Smooth muscle cell (in vitro differentiated cells): ENCODE measurements at regions not wholly inside any gene's neighbourhood (a gene's known extent, or its start where the extent isn't known, plus 50 kb on each side); places are given as distances from the start of the nearest gene placed in this dataset.

ENCODE experiments used
- DNase-seq: peaks from one replicate; lab custom pipeline; 2025; ENCODE audit not compliant: unreplicated experiment; lab: John Stamatoyannopoulos, UW
- H2AFZ ChIP-seq: fragments of 200-600 bp; sonication (generic); 2 replicates; pipeline ENCODE4 v1.6.0; 2016; ENCODE audit warnings: antibody characterized with exemption, low read depth, mild to moderate bottlenecking
- H3F3A ChIP-seq: fragments of 200-600 bp; sonication (generic); 2 replicates; pipeline ENCODE4 v1.6.0; 2017; ENCODE audit warnings: antibody characterized with exemption, low read depth
- H3K27ac ChIP-seq: fragments of 200-600 bp; sonication (generic); 2 replicates; pipeline ENCODE4 v1.5.1; 2016; ENCODE audit warnings: low read depth, mild to moderate bottlenecking
- H3K27me3 ChIP-seq: fragments of 200-600 bp; sonication (generic); 2 replicates; pipeline ENCODE4 v1.6.1; 2016; ENCODE audit warnings: low read depth, mild to moderate bottlenecking
- H3K36me3 ChIP-seq: fragments of 200-600 bp; sonication (generic); 2 replicates; pipeline ENCODE4 v1.5.1; 2016; ENCODE audit warnings: low read depth
- H3K4me1 ChIP-seq: fragments of 200-600 bp; sonication (generic); 2 replicates; pipeline ENCODE4 v1.5.1; 2016; ENCODE audit warnings: low read depth
- H3K4me2 ChIP-seq: fragments of 200-600 bp; sonication (generic); 2 replicates; pipeline ENCODE4 v1.6.0; 2016; ENCODE audit warnings: mild to moderate bottlenecking
- H3K4me3 ChIP-seq: fragments of 200-600 bp; sonication (generic); 2 replicates; pipeline ENCODE4 v1.5.1; 2016; ENCODE audit warnings: mild to moderate bottlenecking
- H3K79me2 ChIP-seq: fragments of 200-600 bp; sonication (generic); 2 replicates; pipeline ENCODE4 v1.6.0; 2016; ENCODE audit warnings: low read depth, mild to moderate bottlenecking
- H3K9ac ChIP-seq: fragments of 200-600 bp; sonication (generic); 2 replicates; pipeline ENCODE4 v1.6.0; 2016; ENCODE audit warnings: low read depth
- H3K9me3 ChIP-seq: fragments of 200-600 bp; sonication (generic); replicated peaks from 2 replicates; pipeline ENCODE4 v1.5.1; 2016; ENCODE audit warnings: low read depth
- H4K20me1 ChIP-seq: fragments of 200-600 bp; sonication (generic); 2 replicates; pipeline ENCODE4 v1.6.0; 2016; ENCODE audit warnings: low read depth
- WGBS: methylation state at CpG from one replicate; pipeline ENCODE4 v1.1.7; 2016; ENCODE audit warnings: low lambda C conversion rate; 5-methylcytosine and 5-hydroxymethylcytosine counted together
- TF ChIP-seq, protein P1 (sequence below): fragments of 200-600 bp; sonication (generic); IDR thresholded peaks from 2 replicates; pipeline ENCODE4 v1.5.1; 2017; ENCODE audit warnings: borderline replicate concordance, mild to moderate bottlenecking, antibody characterized with exemption; ENCODE audit not compliant: insufficient read depth, poor library complexity, severe bottlenecking

DNA sequence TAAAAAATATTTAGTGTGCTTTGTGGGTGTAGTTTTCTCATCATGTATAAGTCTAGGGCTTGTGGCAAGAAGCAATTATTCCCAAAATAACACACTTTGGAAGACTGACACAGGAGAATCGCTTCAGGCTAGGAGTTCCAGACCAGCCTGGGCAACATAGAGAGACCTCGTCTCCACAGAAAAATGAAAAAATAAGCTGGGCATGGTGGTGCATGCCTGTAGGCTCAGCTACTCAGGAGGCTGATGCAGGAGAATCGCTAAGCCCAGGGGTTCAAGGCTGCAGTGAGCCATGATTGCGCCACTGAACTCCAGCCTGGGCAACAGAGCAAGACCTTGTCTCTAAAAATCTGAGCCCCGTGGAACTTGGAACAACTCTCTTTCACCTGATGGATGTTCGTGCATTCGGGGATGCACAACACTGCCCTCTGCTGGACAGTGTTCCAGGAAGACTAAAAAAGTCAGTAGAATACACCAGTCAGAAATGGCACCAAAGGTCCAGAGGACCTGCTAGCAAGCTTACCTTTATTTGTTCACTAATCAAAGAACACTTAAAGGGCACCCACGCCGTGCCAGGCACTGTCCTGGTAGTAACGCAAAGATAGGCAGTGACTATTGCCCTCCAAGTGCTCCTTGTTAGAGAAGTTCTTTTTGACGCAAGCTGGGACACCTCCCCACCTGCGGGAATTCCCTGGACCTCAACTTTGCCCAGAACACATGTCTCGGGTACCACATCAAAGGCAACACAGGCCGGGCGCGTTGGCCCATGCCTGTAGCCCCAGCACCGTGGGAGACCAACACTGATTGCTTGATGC, 81.9 kb upstream of the CALN1 start:
- Histone ChIP-seq H4K20me1 (no peaks in the 10 kb centered on the region), H3K79me2 (no peaks in the 10 kb centered on the region), H3K9me3 (no peaks in the 10 kb centered on the region), H3K36me3 (no peaks in the 10 kb centered on the region), H3K4me1 (no peaks in the 10 kb centered on the region), H3K9ac (no peak overlapping the region), H3K27me3 (peaks cover 18% of the 10 kb centered on the region), H3K27ac (no peak overlapping the region), H3K4me3 (no peak overlapping the region), H3F3A (no peaks in the 10 kb centered on the region), H3K4me2 (no peak overlapping the region), H2AFZ (no peak overlapping the region)
- WGBS: 56% methylated on average over 17 of the region's 17 CpGs
- DNase-seq: peak; percentile 17
- TF ChIP-seq, protein P1, sequence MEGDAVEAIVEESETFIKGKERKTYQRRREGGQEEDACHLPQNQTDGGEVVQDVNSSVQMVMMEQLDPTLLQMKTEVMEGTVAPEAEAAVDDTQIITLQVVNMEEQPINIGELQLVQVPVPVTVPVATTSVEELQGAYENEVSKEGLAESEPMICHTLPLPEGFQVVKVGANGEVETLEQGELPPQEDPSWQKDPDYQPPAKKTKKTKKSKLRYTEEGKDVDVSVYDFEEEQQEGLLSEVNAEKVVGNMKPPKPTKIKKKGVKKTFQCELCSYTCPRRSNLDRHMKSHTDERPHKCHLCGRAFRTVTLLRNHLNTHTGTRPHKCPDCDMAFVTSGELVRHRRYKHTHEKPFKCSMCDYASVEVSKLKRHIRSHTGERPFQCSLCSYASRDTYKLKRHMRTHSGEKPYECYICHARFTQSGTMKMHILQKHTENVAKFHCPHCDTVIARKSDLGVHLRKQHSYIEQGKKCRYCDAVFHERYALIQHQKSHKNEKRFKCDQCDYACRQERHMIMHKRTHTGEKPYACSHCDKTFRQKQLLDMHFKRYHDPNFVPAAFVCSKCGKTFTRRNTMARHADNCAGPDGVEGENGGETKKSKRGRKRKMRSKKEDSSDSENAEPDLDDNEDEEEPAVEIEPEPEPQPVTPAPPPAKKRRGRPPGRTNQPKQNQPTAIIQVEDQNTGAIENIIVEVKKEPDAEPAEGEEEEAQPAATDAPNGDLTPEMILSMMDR: peak; percentile 74

DNA sequence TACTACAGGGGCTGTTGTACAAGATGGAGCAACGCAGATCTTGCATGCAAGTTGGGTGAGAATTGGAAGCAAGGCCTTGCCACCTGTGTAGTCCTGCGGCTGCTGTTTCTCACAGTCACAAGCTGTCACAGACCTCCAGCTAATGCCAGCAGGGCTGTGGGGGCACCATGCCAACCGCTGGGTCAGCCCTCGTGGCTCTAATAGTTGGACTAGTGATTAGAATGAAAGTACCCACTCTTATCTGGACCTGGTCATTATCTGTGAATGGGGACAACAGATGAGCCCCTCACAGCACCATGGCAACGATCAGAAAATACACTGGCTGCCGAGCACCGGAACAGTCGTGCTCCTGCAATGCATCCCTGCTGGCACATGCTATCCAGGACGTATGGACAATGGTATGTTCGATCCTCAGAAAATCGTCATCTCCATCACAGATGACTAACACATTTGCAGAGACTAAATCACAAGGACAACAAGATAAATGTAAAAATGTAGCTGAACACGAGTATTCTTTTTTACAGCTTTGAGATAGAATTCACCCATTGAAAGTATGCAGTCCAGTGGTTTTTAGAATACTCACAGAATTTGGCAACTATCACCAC, 80.4 kb upstream of the CALN1 start:
- H3K9me3 ChIP-seq: no peaks in the 10 kb centered on the region
- H3K4me1 ChIP-seq: no peaks in the 10 kb centered on the region
- TF ChIP-seq, protein P1: no peak
- no peak overlapping the region for H3K4me2 ChIP-seq
- H2AFZ ChIP-seq: no peak overlapping the region
- no peaks in the 10 kb centered on the region for H3K79me2 ChIP-seq
- peaks cover 18% of the 10 kb centered on the region for H3K27me3 ChIP-seq
- no peaks in the 10 kb centered on the region for H3F3A ChIP-seq
- H4K20me1 ChIP-seq: no peaks in the 10 kb centered on the region
- DNase-seq: no peak
- no peak overlapping the region for H3K27ac ChIP-seq
- H3K36me3 ChIP-seq: no peaks in the 10 kb centered on the region
- WGBS: 87% methylated on average over 12 of the region's 12 CpGs
- H3K4me3 ChIP-seq: no peak overlapping the region
- H3K9ac ChIP-seq: no peak overlapping the region

DNA sequence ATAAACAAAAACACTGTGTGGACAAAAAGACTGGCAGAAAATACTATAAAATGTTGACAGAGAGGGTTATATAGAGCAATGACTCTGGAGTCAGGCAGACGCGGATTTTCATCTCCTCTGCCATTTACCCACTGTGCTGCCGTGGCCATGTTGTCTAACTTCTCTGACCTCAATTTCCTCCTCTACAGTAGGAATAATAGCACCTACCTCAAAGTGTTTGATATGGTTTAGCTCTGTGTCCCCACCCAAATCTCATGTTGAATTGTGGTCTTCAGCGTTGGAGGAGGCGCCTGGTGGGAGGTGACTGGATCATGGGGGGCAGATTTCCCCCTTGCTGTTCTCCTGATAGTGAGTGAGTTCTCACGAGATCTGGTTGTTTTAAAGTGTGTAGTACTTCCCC, 78.2 kb upstream of the CALN1 start:
- DNase-seq: no peak

More for the DNA sequence above, 78.2 kb upstream of the CALN1 start:
- Histone ChIP-seq H3K9ac (no peak overlapping the region), H3K4me3 (no peak overlapping the region), H3F3A (no peaks in the 10 kb centered on the region), H2AFZ (no peak overlapping the region), H3K27ac (no peak overlapping the region), H3K36me3 (no peaks in the 10 kb centered on the region), H3K79me2 (no peaks in the 10 kb centered on the region), H3K4me2 (no peak overlapping the region), H3K9me3 (no peaks in the 10 kb centered on the region), H3K27me3 (peaks cover 14% of the 10 kb centered on the region), H4K20me1 (no peaks in the 10 kb centered on the region), H3K4me1 (no peaks in the 10 kb centered on the region)
- TF ChIP-seq, protein P1: no peak
- 93% methylated on average over 6 of the region's 6 CpGs for WGBS
